ENCODE measurements at regions not wholly inside any gene's neighbourhood (a gene's known extent, or its start where the extent isn't known, plus 50 kb on each side); places are given as distances from the start of the nearest gene placed in this dataset.

GRCh38 chr4:62199291-62199810 lies 999.2 kb downstream of the ADGRL3 start:
- TF ChIP-seq CTCF (IDR thresholded peaks at IDR 0.05): no peak
- no peak for TF ChIP-seq POLR2A (IDR thresholded peaks at IDR 0.05)

Measured in Peyer's patch (tissue), 4 donors.